ENCODE measurements at regions not wholly inside any gene's neighbourhood (a gene's known extent, or its start where the extent isn't known, plus 50 kb on each side); places are given as distances from the start of the nearest gene placed in this dataset.

DNA sequence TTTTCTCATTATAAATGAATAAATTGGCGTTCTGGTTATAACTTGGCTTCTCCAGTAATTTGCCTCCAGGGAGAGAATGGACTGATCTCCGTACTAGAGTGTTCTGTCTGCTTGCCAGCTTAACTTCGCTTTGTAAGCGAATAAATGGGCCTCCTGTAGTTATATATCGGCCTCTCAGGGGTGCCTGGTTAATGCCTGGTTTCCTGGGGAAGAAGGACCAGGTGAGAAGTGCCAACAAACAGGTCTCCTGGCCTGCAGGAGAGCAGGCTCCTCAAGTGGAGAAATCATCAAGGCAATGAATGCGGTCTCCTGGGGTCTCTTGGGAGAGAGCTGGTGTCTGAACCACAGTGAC lies 107.4 kb upstream of the SERBP1 start:
- TF ChIP-seq, protein P1, sequence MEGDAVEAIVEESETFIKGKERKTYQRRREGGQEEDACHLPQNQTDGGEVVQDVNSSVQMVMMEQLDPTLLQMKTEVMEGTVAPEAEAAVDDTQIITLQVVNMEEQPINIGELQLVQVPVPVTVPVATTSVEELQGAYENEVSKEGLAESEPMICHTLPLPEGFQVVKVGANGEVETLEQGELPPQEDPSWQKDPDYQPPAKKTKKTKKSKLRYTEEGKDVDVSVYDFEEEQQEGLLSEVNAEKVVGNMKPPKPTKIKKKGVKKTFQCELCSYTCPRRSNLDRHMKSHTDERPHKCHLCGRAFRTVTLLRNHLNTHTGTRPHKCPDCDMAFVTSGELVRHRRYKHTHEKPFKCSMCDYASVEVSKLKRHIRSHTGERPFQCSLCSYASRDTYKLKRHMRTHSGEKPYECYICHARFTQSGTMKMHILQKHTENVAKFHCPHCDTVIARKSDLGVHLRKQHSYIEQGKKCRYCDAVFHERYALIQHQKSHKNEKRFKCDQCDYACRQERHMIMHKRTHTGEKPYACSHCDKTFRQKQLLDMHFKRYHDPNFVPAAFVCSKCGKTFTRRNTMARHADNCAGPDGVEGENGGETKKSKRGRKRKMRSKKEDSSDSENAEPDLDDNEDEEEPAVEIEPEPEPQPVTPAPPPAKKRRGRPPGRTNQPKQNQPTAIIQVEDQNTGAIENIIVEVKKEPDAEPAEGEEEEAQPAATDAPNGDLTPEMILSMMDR (IDR thresholded peaks at IDR 0.05), result no peak
- H3K9me3 Mint-ChIP-seq, result no peaks in the 10 kb centered on the region
- ChIA-PET POLR2A (no interaction called here), CTCF (interaction anchor here (0.7 to 14.1 kb wide), 2 partner anchors 20 to 220 kb away, joined by 3 to 169 read pairs; no protein-coding TSS in a partner anchor)
- H3K27ac Mint-ChIP-seq, result no peak overlapping the region
- peaks cover 14% of the 10 kb centered on the region for H3K27me3 Mint-ChIP-seq
- H3K4me1 Mint-ChIP-seq, result peaks cover 3% of the 10 kb centered on the region
- H3K36me3 Mint-ChIP-seq (ENCODE audit: low read depth), result no peaks in the 10 kb centered on the region
- no peak overlapping the region for H3K4me3 Mint-ChIP-seq
- DNase-seq (no peak), ATAC-seq (ENCODE audit: low read depth) (no peak)
- intact Hi-C loops (cut with micrococcal nuclease), result loop anchor here (10.0 kb wide), 1 partner anchor 577 kb away; no protein-coding TSS in a partner anchor

DNA sequence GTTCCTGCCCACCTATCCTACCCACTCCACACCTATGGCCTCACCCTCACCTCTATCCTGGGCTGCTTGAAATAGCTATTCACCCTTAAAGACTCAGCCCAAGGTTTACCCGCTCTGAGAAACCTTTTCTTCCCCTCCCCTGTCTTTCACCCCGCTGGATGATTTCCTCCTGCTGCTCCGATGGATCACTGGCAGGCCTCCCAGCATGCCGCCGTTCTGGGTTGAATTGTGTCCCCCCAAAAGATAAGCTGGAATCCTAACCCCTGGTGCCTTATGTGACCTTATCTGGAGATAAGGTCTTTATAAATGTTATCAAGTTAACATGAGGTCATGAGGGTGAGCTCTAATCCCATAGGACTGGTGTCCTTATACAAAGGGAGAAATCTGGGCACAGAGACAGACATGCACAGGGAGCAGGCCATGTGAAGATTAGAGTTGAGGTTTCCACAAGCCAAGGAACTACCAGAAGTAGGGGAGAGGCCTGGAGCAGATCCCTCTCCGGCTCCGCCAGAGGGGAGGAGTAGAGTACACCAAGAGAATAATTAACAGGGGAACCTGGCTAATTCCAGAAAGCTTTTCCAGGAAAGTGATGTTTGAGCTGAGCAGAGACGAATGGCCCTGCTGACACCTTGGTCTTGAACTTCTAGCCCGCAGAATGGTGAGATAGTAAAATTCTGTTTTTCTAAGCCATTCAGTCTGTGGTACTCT lies 110.0 kb upstream of the SERBP1 start:
- H3K4me3 Mint-ChIP-seq, result no peak overlapping the region
- no peak overlapping the region for H3K27ac Mint-ChIP-seq
- no peaks in the 10 kb centered on the region for H3K36me3 Mint-ChIP-seq (ENCODE audit: low read depth)
- ATAC-seq (ENCODE audit: low read depth), result no peak
- ChIA-PET POLR2A (no interaction called here), CTCF (interaction anchor here (14.1 kb wide), 1 partner anchor 218 kb away, joined by 169 read pairs; no protein-coding TSS in a partner anchor)
- H3K4me1 Mint-ChIP-seq, result peaks cover 3% of the 10 kb centered on the region
- TF ChIP-seq, protein P1 (IDR thresholded peaks at IDR 0.05), result no peak
- H3K9me3 Mint-ChIP-seq, result no peaks in the 10 kb centered on the region
- intact Hi-C loops (cut with micrococcal nuclease), result no loop called here
- H3K27me3 Mint-ChIP-seq, result peaks cover 14% of the 10 kb centered on the region
- no peak for DNase-seq

GRCh38 chr1:67540733-67541125 lies 110.5 kb upstream of the SERBP1 start:
- H3K27ac Mint-ChIP-seq, result no peak overlapping the region
- H3K4me1 Mint-ChIP-seq, result peaks cover 3% of the 10 kb centered on the region
- no peak for ATAC-seq (ENCODE audit: low read depth)
- POLR2A ChIA-PET, result interaction anchor here (0.5 kb wide), 1 partner anchor 34 kb away, joined by 3 read pairs; no protein-coding TSS in a partner anchor
- intact Hi-C loops (cut with micrococcal nuclease), result no loop called here
- DNase-seq, result no peak
- no peaks in the 10 kb centered on the region for H3K9me3 Mint-ChIP-seq
- CTCF ChIA-PET, result interaction anchor here (14.1 kb wide), 1 partner anchor 217 kb away, joined by 169 read pairs; no protein-coding TSS in a partner anchor
- H3K36me3 Mint-ChIP-seq (ENCODE audit: low read depth), result no peaks in the 10 kb centered on the region
- TF ChIP-seq, protein P1 (IDR thresholded peaks at IDR 0.05), result no peak
- no peak overlapping the region for H3K4me3 Mint-ChIP-seq
- peaks cover 11% of the 10 kb centered on the region for H3K27me3 Mint-ChIP-seq

DNA sequence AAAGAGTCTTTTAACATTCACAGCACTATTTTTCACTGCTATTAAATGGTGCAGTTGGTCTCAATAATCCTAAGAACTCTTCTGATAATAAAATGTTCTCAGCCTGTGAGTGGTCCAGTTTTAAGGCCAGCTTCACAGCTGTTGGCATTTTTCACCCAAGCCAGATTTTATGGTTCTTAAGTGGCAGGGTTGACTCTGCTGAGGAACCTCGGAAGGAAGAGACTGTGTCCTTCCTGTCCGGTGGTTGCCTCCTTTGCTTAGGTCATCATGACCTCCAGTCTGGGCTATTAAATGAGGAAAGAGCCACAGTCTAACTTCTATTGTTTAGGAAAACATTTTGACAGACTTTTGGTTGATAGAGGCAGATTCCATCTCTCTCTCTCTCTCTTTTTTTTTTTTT lies 112.5 kb upstream of the SERBP1 start:
- no peak for DNase-seq
- intact Hi-C loops (cut with micrococcal nuclease), result no loop called here
- Mint-ChIP-seq H3K27me3 (peaks cover 6% of the 10 kb centered on the region), H3K4me1 (peaks cover 1% of the 10 kb centered on the region), H3K27ac (no peak overlapping the region), H3K36me3 (ENCODE audit: low read depth) (no peaks in the 10 kb centered on the region), H3K9me3 (no peaks in the 10 kb centered on the region), H3K4me3 (no peak overlapping the region)
- POLR2A ChIA-PET, result no interaction called here
- no peak for ATAC-seq (ENCODE audit: low read depth)
- CTCF ChIA-PET, result no interaction called here
- TF ChIP-seq, protein P1 (IDR thresholded peaks at IDR 0.05), result no peak

- no peaks in the 10 kb centered on the region for H3K4me1 Mint-ChIP-seq
- ATAC-seq (ENCODE audit: low read depth) (no peak), DNase-seq (no peak)
- H3K9me3 Mint-ChIP-seq, result no peaks in the 10 kb centered on the region
- peaks cover 8% of the 10 kb centered on the region for H3K27me3 Mint-ChIP-seq
- H3K27ac Mint-ChIP-seq, result no peak overlapping the region
- no peak overlapping the region for H3K4me3 Mint-ChIP-seq
- intact Hi-C loops (cut with micrococcal nuclease), result no loop called here
- H3K36me3 Mint-ChIP-seq (ENCODE audit: low read depth), result no peaks in the 10 kb centered on the region
- ChIA-PET CTCF (interaction anchor here (1.6 kb wide), 1 partner anchor 216 kb away, joined by 5 read pairs; no protein-coding TSS in a partner anchor), POLR2A (no interaction called here)
- TF ChIP-seq, protein P1 (IDR thresholded peaks at IDR 0.05), result no peak
Observed at GRCh38 chr1:67544921-67545320, 114.7 kb upstream of the SERBP1 start.

All from activated B cell treated with CpG ODN at 0.5 μM for 24 hours (primary cell).